ENCODE measurements at regions not wholly inside any gene's neighbourhood (a gene's known extent, or its start where the extent isn't known, plus 50 kb on each side); places are given as distances from the start of the nearest gene placed in this dataset.
A peak's percentile ranks its signal among the peaks of the same experiment; 100 is the strongest.

- DNase-seq, result no peak
Measured at GRCh38 chr4:29521281-29521680, 1198.9 kb upstream of the PCDH7 start.

- DNase-seq, result no peak
Measured at GRCh38 chr4:29536745-29537144, 1183.4 kb upstream of the PCDH7 start.

- DNase-seq, result no peak
Measured at GRCh38 chr4:29538889-29539646, 1181.1 kb upstream of the PCDH7 start.

DNA sequence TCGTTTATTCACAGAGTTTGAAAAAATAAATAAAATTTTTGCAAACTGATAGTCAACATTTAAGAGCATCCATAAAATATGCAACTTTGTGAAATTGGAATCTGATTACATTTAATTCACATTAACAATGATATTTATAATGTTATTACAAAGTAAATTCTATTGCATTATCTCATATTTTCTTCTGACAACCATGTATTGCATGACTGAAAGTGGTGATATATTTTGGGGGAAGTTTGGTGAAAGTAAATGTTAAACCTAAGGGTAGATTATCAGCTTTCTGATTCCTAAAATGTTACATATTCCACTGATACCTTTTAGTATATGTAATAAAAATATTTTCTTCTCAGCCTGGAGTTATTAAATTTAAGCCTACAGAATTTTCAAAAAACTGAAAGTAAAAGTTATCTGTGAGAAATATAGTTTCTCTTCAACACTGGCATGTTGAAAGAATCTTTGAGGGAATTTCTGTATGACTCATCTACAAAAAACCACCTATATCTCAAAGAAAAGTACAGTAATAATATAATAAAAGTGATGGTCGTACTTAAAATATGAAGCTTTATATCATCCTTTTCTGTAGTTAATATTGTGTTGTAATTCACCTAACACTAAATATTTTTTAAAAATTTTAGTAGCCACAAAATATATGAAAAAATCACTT is 1179.6 kb upstream of the PCDH7 start:
- DNase-seq, result no peak

DNA sequence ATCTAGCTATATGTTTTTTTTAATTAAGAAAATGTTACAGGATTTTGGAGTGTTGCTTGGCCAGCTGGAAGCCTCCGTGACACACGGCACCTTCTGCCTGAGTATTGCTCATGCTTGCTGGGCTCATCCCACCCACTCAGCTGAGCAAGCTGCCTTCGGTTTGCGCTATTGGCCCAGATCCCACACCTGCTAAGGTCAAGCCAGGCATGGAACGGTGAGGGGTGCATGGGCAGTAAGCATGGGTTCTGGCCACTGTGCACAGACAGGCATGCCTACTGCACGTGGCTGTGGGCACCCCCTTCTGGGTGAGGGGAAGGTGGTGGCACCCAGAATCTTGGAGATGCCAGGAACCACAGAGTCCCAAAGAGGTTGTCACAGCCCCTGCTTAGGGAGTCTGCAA is 1178.4 kb upstream of the PCDH7 start:
- DNase-seq, result no peak

- no peak for DNase-seq
Measured at GRCh38 chr4:29549342-29549741, 1170.8 kb upstream of the PCDH7 start.

GRCh38 chr4:29551821-29552220 is 1168.3 kb upstream of the PCDH7 start:
- no peak for DNase-seq

- DNase-seq, result no peak
Measured at GRCh38 chr4:29553846-29554245, 1166.3 kb upstream of the PCDH7 start.

- no peak for DNase-seq
Measured at GRCh38 chr4:29558789-29559188, 1161.4 kb upstream of the PCDH7 start.

DNA sequence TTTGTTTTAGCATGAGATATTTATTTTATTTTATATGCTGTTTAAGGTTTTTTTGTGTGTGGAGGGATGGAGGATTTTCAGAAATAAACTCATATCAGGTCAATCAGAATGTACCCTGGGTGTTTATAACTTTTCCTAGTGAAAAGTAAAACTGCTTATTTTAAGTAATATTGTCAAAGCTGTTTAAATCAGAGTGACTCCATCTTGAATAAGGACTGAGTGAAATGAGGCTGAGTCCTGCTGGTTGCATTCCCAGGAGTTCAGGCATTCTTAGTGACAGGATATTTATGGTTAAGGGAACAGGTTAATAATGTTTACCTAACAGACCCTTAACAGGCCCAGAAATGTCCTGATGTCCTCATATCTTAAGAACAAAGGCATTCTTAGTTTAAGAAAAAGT is 1160.9 kb upstream of the PCDH7 start:
- DNase-seq, result no peak

- no peak for DNase-seq
Measured at GRCh38 chr4:29560452-29560851, 1159.7 kb upstream of the PCDH7 start.

GRCh38 chr4:29565256-29565655 is 1154.9 kb upstream of the PCDH7 start:
- DNase-seq, result no peak

DNA sequence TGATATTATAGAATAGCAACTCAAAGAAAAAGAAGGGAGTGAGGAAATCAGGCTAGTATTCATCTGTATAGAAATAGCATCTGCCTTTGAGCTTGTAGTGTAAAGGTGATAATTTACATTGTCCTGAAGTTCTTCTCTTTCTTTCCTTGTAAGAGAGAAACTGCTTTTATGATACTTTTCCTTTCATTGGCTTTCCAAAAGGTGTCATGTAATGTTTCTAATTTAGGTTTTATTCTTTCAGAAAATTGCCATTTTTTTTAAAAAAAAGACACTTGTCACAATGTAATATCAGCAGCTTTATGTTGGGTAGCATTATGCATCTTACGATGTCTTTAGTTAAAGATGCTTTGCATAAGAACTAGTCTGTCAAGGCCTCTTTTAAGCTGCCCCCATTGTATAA is 1153.8 kb upstream of the PCDH7 start:
- no peak for DNase-seq

- no peak for DNase-seq
Measured at GRCh38 chr4:29571322-29571721, 1148.8 kb upstream of the PCDH7 start.

GRCh38 chr4:29578329-29578728 is 1141.8 kb upstream of the PCDH7 start:
- peak; percentile 8 for DNase-seq

DNA sequence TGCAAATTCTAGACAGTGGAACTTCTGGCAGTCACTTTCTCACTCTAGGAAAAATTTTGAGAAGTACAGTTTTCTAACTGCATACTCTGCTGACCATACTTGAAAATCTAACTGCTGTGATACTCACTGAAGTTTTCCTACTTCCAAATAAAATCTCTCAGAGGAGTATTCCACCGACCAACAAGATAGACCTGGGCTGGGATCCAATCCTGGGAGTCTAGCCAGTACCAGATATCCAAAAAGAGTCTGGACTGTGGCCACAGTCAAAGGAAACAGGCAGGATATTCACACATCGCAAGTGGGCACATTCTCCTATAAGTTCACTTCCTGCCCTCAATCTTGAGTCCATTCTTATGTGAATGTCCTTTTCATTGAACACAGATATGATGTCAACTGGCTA is 1138.7 kb upstream of the PCDH7 start:
- peak; percentile 32 for DNase-seq

GRCh38 chr4:29588617-29589016 is 1131.6 kb upstream of the PCDH7 start:
- no peak for DNase-seq

GRCh38 chr4:29596228-29596627 is 1123.9 kb upstream of the PCDH7 start:
- DNase-seq, result no peak

GRCh38 chr4:29619168-29619567 is 1101.0 kb upstream of the PCDH7 start:
- DNase-seq, result no peak

GRCh38 chr4:29632199-29632598 is 1088.0 kb upstream of the PCDH7 start:
- DNase-seq, result no peak

- DNase-seq, result no peak
Measured at GRCh38 chr4:29636961-29637360, 1083.2 kb upstream of the PCDH7 start.

DNA sequence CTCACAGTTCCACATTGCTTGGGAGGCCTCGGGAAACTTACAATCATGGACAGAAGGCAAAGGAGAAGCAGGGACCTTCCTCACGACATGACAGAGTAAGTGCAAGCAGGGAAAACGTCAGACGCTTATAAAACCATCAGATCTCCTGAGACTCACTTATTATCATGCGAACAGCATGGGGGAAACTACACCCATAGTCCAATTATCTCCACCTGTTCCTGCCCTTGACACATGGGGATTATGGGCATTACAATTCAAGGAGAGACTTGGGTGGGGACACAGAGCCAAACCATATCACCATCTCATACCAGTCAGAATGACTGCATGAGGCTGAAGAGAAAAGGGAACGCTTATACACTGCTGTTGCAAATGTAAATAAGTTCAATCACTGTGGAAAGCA is 1066.9 kb upstream of the PCDH7 start:
- no peak for DNase-seq

GRCh38 chr4:29680644-29681043 is 1039.5 kb upstream of the PCDH7 start:
- DNase-seq, result no peak

DNA sequence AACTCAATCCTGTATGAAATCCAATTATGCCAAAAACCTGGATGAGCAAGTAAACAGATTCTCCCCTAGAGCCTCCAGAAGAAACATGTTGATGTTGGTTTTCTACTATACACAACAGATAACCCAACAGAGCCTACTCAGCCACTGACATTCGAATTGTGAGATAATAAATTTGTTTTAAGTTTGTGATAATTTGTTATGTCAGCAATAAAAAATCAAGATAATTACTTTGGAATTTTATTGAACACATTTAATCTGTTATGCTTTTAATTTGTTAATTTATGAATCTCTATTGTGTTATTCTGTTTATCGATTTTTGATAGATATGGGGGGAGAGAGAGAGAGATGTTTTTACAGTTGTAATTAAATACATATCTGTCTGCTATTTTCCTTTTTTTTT is 1016.1 kb upstream of the PCDH7 start:
- no peak for DNase-seq
